Stimulated activated naive CD8-positive, alpha-beta T cell treated with anti-CD3 and anti-CD28 coated beads, Interleukin-15, amount 100 ng/mL, for 72 hours (primary cell): ENCODE measurements at regions not wholly inside any gene's neighbourhood (a gene's known extent, or its start where the extent isn't known, plus 50 kb on each side); places are given as distances from the start of the nearest gene placed in this dataset.
A peak's percentile ranks its signal among the peaks of the same experiment; 100 is the strongest.

Source experiments
- ATAC-seq: fragments of 150-1000 bp; cut with Tn5 transposase; 2 replicates; pipeline ENCODE4 v1.10.0; 2021; ENCODE audit warnings: mild to moderate bottlenecking, moderate library complexity
- DNase-seq, 2 donors: peaks; one replicate each; pipeline ENCODE4 v3.0.0; 2021 to 2022
- H3K27ac Mint-ChIP-seq, 2 donors: one replicate each; pipeline ENCODE4 v1.8.0; 2022; ENCODE audit warnings: mild to moderate bottlenecking in 2 of 2, mixed read lengths in 2 of 2, moderate library complexity in 2 of 2
- H3K27me3 Mint-ChIP-seq: one replicate; pipeline ENCODE4 v1.8.0; 2022; ENCODE audit warnings: mixed read lengths
- H3K4me1 Mint-ChIP-seq: one replicate; pipeline ENCODE4 v1.8.0; 2022; ENCODE audit warnings: mild to moderate bottlenecking, mixed read lengths
- H3K4me3 Mint-ChIP-seq, 2 donors: one replicate each; pipeline ENCODE4 v1.8.0; 2022; ENCODE audit warnings: mild to moderate bottlenecking in 2 of 2, mixed read lengths in 2 of 2, moderate library complexity in 1 of 2
- H3K9me3 Mint-ChIP-seq, 2 donors: one replicate each; pipeline ENCODE4 v1.8.0; 2022; ENCODE audit warnings: mixed read lengths in 2 of 2

DNA sequence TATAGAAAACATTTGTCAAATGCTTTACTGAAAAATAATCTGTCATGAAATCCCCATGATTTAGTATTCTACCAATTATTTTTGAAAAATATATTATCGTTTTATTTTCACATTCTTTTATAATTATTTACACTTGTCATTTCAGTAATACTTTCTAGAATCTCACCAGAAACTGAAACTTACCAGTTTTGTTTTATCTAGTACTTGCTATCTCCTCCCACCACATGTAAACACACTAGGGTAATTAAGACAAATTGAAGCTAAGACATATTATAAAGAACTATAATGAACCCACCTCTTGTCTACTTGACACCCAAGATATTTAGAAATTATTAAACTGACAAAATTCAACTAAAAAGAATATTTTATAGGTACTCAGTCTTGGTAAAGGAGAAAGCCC, 51.5 kb upstream of the GRM3 start:
- no peaks in the 10 kb centered on the region for H3K4me1 Mint-ChIP-seq
- no peak for DNase-seq

DNA sequence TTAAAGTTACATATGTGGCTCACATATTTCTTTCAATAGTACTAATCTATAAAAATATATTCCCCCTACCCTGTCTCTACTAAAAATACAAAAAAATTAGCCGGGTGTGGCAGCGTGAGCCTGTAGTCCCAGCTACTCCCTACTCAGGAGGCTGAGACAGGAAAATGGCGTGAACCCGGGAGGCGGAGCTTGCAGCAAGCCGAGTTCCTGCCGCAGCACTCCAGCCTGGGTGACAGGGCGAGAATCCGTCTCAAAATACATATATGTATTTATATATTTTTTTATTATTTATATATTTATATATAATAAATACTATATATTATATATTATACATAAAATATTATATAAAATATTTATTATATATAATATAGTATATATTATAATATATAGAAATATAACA, 69.7 kb upstream of the GRM3 start:
- Mint-ChIP-seq H3K27me3 (no peaks in the 10 kb centered on the region), H3K4me3 (no peak overlapping the region), H3K4me1 (no peaks in the 10 kb centered on the region), H3K9me3 (peaks cover 9 to 24% of the 10 kb centered on the region in 2 donors), H3K27ac (no peak overlapping the region)
- no peak for DNase-seq
- no peak for ATAC-seq

More for the DNA sequence above, 51.5 kb upstream of the GRM3 start:
- no peak overlapping the region for H3K4me3 Mint-ChIP-seq
- peaks cover 4 to 7% of the 10 kb centered on the region in 2 donors for H3K9me3 Mint-ChIP-seq
- H3K27me3 Mint-ChIP-seq = no peaks in the 10 kb centered on the region
- no peak overlapping the region for H3K27ac Mint-ChIP-seq
- ATAC-seq = no peak

DNA sequence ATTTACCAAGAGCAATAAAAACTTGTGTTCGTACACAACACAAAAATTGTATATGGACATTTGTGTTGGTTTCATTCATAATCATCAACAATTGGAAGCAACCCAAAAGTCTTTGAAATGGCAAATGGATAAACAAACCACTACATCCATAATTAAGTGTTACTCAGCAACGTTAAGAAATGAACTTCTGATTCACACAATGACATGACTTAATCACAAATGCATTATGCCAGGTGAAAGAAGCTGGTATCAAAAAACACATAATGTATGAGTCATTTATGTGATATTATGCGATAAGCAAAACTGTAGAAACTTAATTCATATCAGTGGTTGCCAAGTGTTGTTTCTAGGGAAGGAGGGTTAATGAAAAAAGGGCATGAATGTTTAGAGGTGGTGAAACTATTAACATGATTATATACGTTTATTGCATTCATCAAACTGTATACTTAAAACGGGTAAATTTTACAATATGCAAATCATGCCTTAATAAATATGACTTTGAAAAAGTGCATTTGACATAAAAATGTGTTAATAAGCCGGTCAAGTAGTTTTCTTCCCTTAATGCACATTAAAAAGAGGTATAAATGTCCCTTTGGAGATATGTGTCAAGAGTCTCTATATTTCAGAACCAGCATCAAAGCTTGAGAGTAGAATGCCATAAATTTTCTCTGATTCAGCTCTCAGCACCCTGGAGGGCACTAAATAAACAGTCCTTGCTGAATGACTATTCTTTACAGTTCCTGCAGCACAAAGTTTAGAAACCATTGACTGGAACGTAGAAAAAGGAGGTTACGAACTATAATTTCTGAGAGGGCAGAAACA, 84.8 kb upstream of the GRM3 start:
- Mint-ChIP-seq H3K27ac (no peak overlapping the region), H3K4me3 (no peak overlapping the region), H3K4me1 (no peaks in the 10 kb centered on the region), H3K27me3 (no peaks in the 10 kb centered on the region), H3K9me3 (no peaks in the 10 kb centered on the region)
- no peak for DNase-seq
- no peak for ATAC-seq

DNA sequence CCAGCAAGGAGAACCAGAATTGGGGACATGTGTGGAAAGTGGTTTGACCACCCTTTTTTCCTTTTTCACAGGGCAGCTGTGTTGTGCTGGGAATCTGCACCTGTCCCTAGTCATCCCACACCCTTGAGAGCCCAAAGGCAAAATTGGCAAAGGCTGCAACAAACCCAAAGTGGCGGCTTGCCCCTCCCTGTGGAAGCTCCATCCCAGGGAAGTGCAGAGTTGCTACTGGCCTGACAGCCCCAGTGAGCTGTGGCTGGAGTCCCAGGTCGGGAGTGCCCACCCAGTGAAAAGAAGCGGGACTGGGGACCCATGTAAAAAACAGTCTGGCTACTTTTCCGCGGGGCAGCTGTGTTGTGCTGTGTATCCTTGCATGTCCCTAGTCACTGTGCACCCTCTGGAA, 109.1 kb upstream of the GRM3 start:
- no peaks in the 10 kb centered on the region for H3K27me3 Mint-ChIP-seq
- H3K4me1 Mint-ChIP-seq = no peaks in the 10 kb centered on the region
- H3K27ac Mint-ChIP-seq = no peak overlapping the region
- H3K4me3 Mint-ChIP-seq = no peak overlapping the region
- no peak for ATAC-seq
- peaks cover 0 to 5% of the 10 kb centered on the region in 2 donors for H3K9me3 Mint-ChIP-seq
- no peak for DNase-seq

DNA sequence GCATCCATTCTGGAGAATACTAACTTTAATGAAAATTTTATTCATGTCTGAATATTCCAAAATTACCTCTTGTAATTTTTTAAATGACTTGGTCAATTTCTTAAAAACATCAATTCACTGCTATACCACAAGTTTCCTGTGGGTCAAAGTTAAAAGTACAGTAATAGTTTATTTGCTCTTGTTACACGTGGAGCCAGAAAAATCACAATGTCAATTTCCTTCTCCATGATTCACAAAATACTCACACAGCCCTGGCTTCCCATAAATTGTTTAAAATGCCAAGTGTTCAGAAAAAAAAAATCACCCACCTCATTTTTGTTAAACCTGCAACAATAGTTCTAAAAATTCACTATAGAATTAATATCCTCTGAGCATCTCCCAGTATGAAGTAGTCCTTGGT, 139.5 kb upstream of the GRM3 start:
- ATAC-seq (no peak), DNase-seq (no peak)
- no peaks in the 10 kb centered on the region for H3K9me3 Mint-ChIP-seq
- H3K4me1 Mint-ChIP-seq = no peaks in the 10 kb centered on the region
- no peaks in the 10 kb centered on the region for H3K27me3 Mint-ChIP-seq
- no peak overlapping the region for H3K27ac Mint-ChIP-seq
- H3K4me3 Mint-ChIP-seq = no peak overlapping the region

DNA sequence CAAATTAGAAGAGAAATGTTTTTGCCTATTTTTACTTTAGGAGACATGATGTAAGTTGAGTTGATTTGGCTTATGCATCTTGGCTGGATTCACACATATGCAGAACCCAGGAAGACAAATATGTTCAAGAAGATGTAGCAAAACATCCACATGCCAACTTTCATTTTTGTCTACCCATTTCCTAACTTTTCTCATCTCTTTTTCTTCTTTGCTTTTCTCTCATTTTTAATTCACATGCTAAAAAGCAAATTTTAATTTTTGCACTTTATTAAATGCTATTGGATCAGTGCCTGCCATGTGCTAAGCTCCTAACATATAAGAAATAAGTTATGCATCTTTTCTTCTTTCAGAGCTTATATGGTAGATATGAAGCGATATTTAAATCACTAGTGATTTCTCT, 143.7 kb upstream of the GRM3 start:
- ATAC-seq (no peak), DNase-seq (no peak)
- Mint-ChIP-seq H3K9me3 (no peaks in the 10 kb centered on the region), H3K4me3 (no peak overlapping the region), H3K27me3 (no peaks in the 10 kb centered on the region), H3K27ac (no peak overlapping the region), H3K4me1 (no peaks in the 10 kb centered on the region)

DNA sequence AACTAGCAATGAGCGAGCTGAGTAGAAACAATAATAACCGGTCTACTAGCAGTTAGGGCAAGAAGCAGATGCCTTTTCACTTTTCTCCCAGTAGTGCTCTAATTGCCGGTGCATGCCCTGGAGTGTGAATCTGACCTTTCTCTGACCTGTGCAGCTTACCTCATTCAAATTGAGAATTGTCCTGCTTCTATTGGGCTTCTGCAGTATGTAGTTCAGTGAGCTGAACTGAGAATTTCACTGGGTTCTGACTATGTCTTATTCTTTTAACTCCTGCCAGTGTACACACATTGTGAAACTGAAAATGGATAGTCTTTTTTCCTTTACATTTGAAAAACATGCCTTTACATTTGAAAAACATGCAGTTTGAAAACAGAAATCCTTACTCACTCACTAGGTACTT, 157.9 kb upstream of the GRM3 start:
- ATAC-seq = no peak
- H3K4me3 Mint-ChIP-seq = no peak overlapping the region

DNA sequence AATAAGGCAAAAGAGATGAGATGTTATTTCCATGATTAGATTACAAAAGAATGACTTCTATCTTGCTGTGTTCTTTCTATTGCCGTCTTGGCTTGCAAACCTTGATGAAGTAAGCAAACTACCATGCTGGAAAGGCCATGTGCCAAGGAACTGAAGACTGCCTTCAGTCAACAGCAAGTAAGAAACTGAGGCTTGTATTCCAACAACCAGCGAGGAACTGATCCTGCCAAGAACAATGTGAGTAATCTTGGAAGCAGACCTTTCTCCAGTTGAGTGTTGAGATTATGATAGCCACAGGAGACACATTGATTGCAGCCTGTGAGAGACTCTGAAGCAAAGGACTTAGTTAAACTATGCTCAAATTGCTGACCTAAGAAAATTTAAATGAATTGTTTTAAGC, 164.6 kb upstream of the GRM3 start:
- Mint-ChIP-seq H3K27ac (no peak overlapping the region), H3K27me3 (no peaks in the 10 kb centered on the region), H3K9me3 (no peaks in the 10 kb centered on the region), H3K4me3 (no peak overlapping the region), H3K4me1 (no peaks in the 10 kb centered on the region)
- ATAC-seq = no peak
- DNase-seq = no peak

More for the DNA sequence above, 157.9 kb upstream of the GRM3 start:
- H3K27me3 Mint-ChIP-seq = no peaks in the 10 kb centered on the region
- H3K4me1 Mint-ChIP-seq = no peaks in the 10 kb centered on the region
- H3K9me3 Mint-ChIP-seq = no peaks in the 10 kb centered on the region
- no peak overlapping the region for H3K27ac Mint-ChIP-seq
- no peak for DNase-seq

DNA sequence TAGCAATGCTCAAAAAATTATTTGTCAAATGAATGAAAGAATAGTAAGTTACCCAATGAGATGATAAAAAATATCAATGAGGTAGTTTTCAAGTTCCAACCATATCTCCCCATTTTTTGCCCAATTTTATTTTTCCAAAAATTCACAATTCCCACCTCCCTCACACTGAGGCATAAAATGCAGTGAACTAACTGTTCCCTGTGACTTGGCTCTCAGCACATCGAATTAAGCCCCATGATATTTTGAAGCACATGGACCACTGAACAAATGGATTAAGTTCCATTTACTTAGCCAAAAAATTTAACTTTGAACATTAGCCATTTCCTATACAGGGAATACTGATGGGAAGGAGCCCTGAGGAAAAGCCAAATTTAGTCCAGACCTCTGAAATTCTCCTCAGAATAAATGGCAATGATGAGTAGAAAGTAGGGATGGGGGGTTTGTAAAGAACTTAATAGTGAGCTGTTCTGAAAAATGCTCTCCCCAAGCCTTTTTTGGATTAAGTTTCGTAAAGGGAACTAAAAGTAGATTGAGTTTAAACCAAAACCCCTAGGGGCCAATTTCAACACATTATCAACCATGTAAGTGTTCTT, 166.3 kb upstream of the GRM3 start:
- DNase-seq (no peak), ATAC-seq (no peak)
- Mint-ChIP-seq H3K4me1 (no peaks in the 10 kb centered on the region), H3K27me3 (no peaks in the 10 kb centered on the region), H3K27ac (no peak overlapping the region), H3K9me3 (no peaks in the 10 kb centered on the region), H3K4me3 (no peak overlapping the region)

DNA sequence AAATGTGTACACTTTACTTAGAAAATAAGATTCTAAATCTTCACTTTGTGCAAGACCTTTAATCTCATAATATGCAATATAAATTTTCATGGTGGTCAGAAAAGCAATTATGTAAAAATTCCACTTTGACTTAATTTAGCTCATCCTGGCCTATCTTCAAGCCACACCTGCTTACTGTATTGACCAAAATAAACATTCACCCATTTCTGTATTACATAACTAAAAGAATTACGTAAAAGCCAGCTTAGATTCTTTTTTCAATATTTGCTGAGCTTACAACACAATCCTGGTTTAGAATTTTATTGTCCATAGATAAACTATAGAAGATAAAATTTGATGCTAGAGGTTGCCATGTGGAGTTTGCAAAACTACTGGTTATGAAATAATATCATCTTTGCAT, 172.9 kb upstream of the GRM3 start:
- DNase-seq (no peak), ATAC-seq (no peak)
- Mint-ChIP-seq H3K4me1 (no peaks in the 10 kb centered on the region), H3K9me3 (no peaks in the 10 kb centered on the region), H3K27me3 (no peaks in the 10 kb centered on the region), H3K4me3 (no peak overlapping the region), H3K27ac (no peak overlapping the region)

DNA sequence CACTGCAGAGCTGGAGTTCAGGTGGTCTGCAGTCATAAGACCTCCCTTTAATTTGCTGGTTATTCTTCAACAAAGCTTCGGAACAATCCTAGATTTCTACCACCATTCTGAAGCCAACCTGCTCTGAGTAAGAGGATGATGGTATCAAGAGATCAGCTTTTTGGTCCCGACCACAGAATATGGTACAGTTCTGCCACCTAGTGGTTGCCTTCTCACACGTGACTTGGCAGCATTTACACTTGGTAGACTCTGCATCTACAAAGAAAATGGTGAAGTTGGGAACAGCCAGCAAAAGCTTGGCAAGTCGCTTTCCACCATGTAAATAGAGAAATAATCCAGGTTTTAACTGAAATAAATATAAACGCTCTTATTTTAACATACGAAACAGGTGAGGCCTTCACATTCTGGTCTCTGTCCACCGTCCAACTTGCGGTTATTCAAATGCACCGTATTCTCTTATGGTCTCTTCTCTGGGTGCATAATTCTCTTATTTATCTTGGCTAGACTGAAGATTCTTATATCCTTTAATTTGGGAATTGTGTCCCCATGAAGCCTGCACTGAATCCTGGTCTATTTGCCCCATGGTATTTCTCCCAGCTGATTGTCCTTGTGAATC, 173.9 kb upstream of the GRM3 start:
- H3K9me3 Mint-ChIP-seq = no peaks in the 10 kb centered on the region
- no peaks in the 10 kb centered on the region for H3K27me3 Mint-ChIP-seq
- DNase-seq (peak; percentile 37 to 39), ATAC-seq (peak; percentile 69)
- no peak overlapping the region for H3K4me3 Mint-ChIP-seq
- H3K27ac Mint-ChIP-seq = no peak overlapping the region
- H3K4me1 Mint-ChIP-seq = no peaks in the 10 kb centered on the region

DNA sequence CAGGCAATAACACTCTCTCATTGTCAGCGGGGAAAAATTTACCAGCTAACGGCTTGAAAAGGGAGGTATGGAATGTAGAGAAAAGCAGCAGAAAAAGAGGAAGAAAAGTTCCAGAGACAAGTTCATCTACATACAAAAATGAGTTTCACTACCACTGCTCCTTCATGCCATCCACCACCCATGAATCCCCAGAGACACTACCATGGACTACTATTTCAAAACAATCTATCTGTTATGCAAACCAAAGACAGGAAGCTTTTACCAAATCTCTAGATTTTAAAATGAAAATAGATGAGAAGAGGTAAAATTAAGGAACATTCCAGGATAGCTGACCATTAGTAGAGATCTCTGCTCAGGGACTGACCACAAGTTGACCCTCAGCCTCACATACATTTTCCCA, 189.0 kb upstream of the GRM3 start:
- no peaks in the 10 kb centered on the region for H3K9me3 Mint-ChIP-seq
- H3K4me3 Mint-ChIP-seq = no peak overlapping the region
- H3K27ac Mint-ChIP-seq = no peak overlapping the region
- no peaks in the 10 kb centered on the region for H3K27me3 Mint-ChIP-seq
- DNase-seq (no peak), ATAC-seq (no peak)
- H3K4me1 Mint-ChIP-seq = no peaks in the 10 kb centered on the region

DNA sequence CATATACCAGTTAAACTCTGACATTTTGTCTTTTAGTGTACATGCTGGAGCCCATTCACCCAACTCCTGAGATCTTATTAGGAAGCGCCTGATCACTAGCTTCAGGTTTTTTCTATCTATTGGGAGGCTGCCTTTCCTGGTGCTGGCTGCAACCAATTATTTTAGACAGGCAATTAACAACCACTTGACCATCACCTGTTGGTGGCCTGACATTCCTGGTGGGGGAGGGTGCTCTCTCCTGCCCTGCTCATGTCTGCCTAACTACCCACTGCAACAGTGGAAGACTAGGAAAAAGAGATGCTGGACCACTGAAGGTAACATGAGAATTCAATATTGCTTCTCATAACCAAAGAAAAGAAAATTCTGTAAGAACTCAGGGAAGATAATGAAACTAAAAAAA, 190.3 kb upstream of the GRM3 start:
- Mint-ChIP-seq H3K27ac (no peak overlapping the region), H3K27me3 (no peaks in the 10 kb centered on the region), H3K4me3 (no peak overlapping the region), H3K9me3 (no peaks in the 10 kb centered on the region), H3K4me1 (no peaks in the 10 kb centered on the region)
- DNase-seq (no peak), ATAC-seq (no peak)

DNA sequence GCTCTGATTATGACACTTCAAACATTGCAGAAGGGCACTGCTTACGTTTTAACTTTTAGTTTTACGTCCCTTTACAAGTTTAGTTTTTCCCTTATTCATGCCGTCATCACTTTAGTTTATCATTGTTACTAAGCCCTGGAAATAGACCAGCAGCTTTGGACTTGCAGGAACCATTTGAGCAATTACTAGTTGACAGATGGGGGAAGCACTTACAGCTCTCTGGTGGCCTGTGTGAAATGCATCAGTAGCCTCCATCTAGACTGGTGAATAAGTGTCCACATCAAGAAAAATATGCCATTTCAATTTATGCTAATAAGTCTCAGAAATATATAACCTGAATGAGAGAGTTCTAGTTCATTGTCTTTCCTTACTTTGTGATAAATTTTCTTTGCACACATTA, 194.9 kb upstream of the GRM3 start:
- DNase-seq (no peak), ATAC-seq (no peak)
- H3K4me1 Mint-ChIP-seq = no peaks in the 10 kb centered on the region
- no peaks in the 10 kb centered on the region for H3K27me3 Mint-ChIP-seq
- no peak overlapping the region for H3K27ac Mint-ChIP-seq
- peaks cover 0 to 11% of the 10 kb centered on the region in 2 donors for H3K9me3 Mint-ChIP-seq
- no peak overlapping the region for H3K4me3 Mint-ChIP-seq

DNA sequence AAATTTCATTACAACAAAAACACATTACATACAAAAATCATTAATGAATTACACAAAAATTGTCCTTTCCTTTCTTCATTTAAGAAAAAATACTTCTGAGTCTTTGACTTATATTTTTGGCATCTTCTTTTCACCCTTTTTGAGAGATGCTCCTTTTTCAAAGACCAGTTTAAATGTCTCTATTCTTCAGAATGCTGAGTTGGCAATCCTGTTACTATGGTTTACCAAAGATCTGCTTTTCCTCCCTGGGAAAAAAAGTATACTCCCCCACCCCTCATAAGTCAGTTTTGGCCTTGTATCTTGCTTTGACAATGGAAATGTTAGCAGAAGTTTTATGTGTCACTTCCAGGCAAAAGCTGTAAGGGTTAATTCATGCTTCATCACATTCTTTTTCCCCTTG, 198.4 kb upstream of the GRM3 start:
- H3K4me3 Mint-ChIP-seq = no peak overlapping the region

DNA sequence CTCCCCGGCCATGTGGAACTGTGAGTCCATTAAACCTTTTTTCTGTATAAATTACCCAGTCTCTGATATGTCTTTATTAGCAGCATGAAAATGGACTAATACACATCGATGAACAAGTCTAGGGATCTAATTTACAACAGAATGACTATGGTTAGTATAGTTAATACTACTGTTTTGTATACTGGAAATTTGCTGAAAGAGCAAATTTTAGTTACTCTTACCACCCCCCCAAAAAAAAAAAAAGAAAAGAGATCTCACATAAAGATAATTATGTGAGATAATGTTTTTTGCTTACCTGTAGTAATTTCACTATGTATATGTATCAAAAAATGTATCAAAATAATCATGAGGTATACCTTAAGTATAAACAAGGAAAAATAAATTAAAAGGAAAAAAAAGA, 199.5 kb upstream of the GRM3 start:
- Mint-ChIP-seq H3K4me1 (no peaks in the 10 kb centered on the region), H3K27me3 (no peaks in the 10 kb centered on the region), H3K9me3 (peaks cover 0 to 11% of the 10 kb centered on the region in 2 donors), H3K4me3 (no peak overlapping the region), H3K27ac (no peak overlapping the region)
- ATAC-seq = no peak
- DNase-seq = no peak

More for the DNA sequence above, 198.4 kb upstream of the GRM3 start:
- Mint-ChIP-seq H3K9me3 (peaks cover 0 to 11% of the 10 kb centered on the region in 2 donors), H3K27me3 (no peaks in the 10 kb centered on the region), H3K4me1 (no peaks in the 10 kb centered on the region), H3K27ac (no peak overlapping the region)
- ATAC-seq (no peak), DNase-seq (no peak)
